Suppressor macrophage treated with lipopolysaccharide for 4 hours (primary cell): ENCODE measurements at regions not wholly inside any gene's neighbourhood (a gene's known extent, or its start where the extent isn't known, plus 50 kb on each side); places are given as distances from the start of the nearest gene placed in this dataset.
"Not testable (repeated sequence)": the region's sequence is repeated elsewhere in the genome, so short reads cannot be mapped to it uniquely, and the experiment has no call there.

Source experiments
- DNase-seq: peaks from one replicate; pipeline ENCODE4 v3.0.0-alpha.2; 2020

DNA sequence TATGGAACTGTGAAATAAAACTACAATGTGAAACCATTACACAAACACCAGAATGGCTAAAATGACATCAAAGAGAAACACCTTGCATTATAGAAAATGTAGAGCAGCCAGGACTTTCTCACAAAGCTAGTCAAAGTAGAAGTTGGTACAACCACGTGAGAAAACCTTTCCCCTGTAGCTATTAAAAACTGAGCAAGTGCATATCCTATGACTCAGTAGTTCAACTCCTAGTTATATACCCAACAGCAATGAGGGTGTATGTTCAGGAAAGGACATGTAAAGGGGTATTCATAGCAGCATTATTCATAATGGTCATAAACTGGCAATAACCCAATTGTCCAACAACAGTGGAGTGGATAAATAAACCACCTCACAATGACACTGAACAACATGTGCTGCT is 177.5 kb upstream of the NUDT10 start:
- DNase-seq: no peak

DNA sequence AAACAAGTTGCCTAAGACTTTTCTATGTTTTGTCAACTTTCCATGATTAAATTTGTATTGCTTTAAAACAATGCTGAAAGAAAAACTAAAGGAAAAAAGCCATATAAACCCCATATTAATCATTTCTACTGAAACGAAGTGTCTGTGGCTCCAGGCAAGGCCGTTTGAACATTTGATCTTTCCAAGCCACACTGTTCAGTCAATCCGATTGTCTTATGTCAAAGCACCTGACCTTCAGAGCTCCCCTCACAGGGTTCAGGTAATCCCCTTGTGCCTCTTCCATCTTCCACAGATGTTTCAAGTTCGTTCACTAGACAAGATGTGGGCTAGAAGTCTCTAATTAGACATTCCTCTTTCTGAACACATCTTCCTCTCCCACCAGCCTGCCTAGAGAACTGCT is 177.1 kb upstream of the NUDT10 start:
- DNase-seq: no peak

DNA sequence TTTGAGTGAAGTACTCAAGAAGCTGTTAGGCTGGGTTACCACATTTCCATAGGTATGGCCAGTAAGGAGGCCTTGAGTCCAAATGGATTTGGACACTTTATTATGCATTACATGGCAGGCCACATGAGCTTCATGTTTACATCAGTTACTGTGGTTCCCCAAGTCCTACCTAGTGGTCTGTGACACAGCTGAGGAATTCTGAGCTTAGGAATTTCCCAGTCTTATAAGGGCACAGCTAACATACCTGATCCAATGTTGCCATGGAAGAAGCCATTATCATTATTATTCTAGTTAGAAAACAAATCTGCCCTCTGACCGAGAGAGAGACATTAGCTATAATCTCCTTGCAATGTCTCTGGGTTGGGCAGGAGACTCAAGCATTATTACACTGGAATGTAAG is 174.4 kb upstream of the NUDT10 start:
- no peak for DNase-seq

DNA sequence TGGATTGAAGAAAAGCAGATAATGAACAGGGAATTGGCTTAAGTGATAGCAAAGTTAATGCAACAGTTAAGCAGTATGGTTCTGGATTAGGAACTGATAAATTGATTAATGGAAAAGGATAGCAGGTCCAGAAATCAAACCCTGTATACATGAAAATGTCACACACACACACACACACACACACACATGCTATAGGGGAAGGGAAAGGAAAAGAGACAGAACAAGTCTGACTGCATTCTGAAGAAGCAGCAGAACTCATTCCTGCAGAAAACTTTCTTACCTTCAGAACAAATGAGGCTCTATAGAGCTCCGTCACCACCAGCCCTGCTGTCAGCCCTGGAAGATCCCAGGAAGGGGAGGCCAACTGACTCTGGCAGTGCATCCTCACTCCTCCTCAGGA is 173.2 kb upstream of the NUDT10 start:
- DNase-seq: not testable (repeated sequence)

DNA sequence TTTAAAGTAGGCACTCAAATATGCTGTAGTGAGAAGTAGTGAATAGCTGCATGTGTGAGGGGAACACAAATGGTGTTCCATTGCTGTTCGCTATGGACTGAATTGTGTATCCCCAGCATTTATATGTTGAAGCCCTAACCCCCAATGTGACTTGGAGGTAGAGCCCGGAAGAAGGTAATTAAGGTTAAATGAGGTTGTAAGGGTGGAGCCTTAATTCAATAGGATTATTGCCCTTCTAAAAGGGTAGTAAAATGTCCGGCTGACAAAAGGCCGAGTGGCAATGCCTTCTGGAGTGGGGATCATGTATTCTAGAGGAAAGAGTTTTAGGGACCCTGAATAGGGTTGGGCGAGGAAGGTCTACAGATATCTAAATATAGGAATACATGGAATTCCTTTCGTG is 168.9 kb upstream of the NUDT10 start:
- DNase-seq: no peak

DNA sequence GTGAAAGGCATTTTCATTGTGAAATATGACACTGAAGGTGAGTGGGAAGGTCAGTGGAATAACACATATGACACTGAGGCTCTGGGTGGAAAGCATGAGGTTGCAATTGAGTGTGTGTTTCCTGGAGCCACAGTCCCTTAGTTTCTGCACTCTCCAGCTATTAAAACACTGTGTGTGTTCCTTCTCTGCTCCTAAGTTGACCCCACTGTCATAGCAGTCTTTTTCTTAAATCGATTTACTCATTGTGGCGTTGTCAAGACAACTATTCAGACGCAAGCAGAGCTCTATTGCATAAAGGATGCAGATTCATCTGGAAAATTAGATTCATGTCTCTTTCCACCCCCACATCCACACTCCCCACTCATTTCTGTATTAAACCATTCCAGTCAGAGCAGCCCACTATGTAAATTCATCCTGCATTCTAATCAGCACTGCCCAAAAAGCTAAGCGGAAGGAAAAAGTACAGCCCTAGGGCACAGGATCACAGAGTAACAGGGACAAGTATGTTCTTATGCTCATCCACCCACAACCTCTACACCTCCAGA is 154.2 kb upstream of the NUDT10 start:
- not testable (repeated sequence) for DNase-seq

DNA sequence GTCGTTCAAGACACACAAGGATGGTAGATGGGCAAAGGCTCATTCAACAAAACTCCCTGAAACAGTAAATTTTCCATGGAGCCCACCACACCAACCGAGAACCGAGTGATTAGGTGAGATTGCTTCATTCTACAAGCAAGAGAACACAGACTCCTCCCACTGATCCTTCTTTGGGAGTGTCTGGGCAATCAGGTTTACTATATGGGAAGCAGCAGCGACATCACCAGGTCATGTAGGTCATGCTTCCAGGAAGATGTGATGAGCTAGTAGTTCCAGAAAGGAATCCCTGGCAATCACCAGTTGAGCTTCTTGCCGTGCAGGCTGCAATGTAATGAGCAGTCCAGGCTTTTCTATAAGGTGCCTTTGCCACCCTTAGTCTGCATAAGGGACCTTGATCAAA is 152.8 kb upstream of the NUDT10 start:
- not testable (repeated sequence) for DNase-seq

DNA sequence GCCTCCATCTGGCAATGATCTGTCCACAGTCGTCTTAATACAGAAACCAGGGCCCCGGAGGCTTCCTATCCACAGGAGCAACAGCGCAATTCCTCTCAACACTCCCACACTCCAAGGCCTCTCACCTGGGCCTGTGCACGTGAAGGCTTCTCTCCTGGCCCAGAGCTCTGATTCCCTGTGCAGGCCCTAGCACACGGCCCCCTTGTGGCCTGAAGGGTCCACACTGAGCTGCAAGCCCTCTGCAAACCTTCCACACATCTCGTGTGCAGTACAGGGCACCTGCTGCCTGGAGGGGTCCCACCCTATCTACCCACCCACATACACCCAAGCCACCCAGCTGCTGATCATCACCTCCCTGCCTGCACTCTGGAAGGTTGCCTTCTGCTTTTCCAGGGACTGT is 150.1 kb upstream of the NUDT10 start:
- DNase-seq: no peak

DNA sequence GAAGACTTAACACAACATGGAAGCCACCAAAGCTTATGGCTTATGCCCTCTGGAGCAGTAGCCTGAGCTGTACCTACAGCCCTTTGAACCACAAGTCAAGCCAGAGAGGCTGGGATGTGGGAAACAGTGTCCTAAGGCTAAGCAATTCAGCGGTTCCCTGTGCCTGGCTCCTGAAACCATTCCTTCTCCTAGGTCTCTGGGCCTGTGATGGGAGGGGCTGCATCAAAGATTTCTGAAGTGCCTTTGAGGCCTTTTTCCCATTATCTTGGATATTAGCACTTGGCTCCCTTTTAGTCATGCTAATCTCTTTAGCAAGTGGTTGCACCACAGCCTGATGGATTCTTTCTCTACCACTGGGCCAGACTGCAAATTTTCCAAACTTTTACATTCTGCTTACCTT is 140.5 kb upstream of the NUDT10 start:
- no peak for DNase-seq

DNA sequence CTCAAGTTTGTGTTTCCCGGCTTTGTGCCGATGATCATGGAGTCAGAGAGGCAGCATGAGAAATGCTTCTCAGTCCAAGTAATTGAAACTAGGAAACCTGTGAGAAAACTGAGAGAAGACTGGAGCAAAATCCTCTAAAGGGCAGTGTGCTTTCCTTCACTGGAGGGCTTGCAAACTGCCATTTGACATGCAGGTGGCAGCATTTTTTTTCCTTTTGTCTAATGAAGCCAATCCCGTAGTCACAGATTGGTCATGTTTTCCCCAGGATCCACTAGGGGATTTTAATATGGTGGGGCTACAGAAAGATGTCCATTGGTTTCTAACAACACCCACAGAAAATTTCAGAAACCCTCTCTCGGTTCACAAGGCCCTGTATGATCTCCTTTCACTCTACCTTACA is 117.4 kb upstream of the NUDT10 start:
- no peak for DNase-seq

DNA sequence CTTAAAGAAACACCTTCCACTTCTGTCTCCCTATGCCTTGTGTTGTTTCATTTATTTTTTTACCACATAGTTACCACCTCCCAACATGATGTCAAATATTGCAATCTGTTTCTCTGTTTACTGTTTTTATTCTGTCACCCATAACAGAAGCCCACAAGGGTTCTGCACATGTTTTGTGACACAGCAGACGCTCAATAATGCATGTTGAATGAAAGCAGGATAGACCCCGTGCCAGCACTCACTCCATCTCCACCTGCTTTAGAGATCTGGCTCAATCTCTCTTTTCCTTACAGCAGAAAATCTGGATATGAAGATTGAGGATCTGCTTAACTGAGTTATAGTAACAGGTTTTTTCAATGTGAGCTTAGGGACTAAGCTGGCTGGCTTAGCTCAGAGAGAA is 116.8 kb upstream of the NUDT10 start:
- no peak for DNase-seq

DNA sequence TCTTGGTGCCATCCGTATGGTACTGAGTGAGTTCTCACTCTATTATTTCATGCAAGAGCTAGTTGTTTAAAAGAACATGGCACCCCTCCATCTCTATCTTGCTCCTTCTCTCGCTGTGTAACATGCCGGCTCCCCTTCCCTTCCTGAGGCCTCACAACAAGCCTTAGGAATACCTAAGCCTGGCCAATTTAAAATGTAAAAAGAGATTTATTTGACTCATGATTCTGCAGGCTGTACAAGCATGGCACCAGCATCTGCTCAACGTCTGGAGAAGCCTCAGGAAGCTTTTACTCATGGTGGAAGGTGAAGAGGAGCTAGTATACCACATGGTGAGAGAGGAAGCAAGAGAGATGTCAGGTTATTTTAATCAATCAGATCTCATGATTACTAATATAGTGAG is 90.4 kb upstream of the NUDT10 start:
- no peak for DNase-seq

DNA sequence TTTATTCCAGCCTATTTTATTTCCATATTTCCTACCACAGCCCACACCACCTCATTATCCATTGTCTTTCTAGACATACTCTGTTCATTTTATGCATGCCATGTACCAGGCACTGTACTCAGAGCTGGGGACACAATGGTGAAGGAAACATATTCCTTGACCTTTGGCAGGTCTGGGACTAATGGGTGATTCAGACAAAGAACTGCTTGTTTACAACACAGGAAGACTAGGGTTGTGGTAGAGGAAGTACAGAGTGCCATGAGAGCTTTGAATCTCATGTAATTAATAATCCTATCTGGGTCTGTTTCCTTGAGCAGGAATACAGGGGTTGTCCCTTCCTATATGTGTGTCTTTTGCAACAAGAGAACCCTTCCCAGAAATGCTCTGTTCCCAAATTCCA is 75.1 kb upstream of the NUDT10 start:
- DNase-seq: no peak

DNA sequence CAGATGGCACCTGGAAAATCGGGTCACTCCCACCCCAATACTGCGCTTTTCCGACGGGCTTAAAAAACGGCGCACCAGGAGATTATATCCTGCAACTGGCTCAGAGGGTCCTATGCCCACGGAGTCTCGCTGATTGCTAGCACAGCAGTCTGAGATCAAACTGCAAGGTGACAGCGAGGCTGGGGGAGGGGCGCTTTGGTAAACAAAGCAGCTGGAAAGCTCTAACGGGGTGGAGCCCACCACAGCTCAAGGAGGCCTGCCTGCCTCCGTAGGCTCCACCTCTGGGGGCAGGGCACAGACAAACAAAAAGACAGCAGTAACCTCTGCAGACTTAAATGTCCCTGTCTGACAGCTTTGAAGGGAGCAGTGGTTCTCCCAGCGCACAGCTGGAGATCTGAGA is 70.4 kb upstream of the NUDT10 start:
- not testable (repeated sequence) for DNase-seq

DNA sequence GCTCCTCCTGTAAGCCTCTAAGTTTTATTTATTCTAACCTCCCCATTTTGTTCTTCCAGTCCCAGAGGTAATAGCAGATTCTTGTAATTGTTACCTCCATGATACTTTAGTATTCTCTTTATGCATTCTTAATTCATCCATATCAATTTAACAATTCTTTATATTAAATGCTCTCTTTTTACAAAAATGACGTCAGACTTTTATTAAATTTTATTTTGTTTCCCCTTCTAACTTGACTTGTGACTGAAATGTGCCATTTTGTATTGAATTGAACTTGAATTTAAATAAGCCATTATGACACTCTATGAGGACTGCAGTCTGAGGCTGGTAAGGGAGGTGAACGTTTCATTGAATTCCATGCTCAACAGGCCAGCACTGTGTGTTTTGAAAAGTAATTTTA is 60.0 kb upstream of the NUDT10 start:
- no peak for DNase-seq

DNA sequence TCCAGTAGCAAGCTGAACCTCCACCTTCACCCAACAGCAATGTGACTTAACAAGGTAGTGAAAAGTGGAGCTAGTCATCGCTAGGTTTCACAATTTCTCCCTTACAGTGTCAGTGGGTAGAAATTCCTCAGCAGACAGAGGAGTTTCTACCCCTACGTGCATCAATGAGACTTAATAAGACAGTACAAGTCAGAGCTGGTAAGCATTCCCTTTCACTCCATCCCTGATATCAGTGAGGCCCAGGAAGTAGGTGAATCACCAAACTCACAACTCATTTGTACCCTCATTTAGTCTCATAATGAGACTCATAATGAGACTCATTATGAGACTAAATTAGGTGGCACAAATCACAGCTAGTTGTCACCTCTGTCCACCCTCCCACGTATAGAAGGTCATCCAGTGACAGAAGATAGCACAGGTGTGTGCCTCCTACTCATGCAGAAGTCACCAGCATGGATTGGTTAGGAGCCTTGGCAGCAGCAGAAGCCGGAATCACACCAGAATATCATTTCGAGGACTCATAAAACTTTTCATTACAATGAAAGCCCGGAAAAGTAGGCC is 50.8 kb upstream of the NUDT10 start:
- no peak for DNase-seq
